ENCODE measurements at regions not wholly inside any gene's neighbourhood (a gene's known extent, or its start where the extent isn't known, plus 50 kb on each side); places are given as distances from the start of the nearest gene placed in this dataset.
"Not testable (repeated sequence)": the region's sequence is repeated elsewhere in the genome, so short reads cannot be mapped to it uniquely, and the experiment has no call there.

DNA sequence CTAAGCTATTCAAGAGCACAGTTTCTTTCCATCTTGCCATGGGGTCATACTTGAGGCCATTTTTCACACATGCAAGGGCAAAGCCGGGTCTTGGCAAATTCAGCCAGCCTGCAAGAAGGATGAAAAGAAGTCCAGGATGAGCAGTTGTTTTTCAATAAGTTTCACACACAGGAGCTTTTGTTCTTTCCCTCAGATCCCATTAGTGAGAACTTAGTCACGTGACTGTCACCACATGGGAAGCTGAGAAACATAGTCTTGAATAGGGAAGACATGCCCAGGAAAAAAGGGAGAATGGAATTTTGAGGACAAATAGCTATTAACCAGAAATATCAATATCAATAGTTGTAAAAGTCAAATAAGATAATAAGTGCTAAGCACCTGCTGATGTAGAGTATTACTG is 137.7 kb downstream of the AHR start:
- CTCF ChIA-PET (ENCODE audit: unreplicated experiment): interaction anchor here (0.5 kb wide), 1 partner anchor 937 kb away, joined by 3 read pairs; no protein-coding TSS in a partner anchor
- no peaks in the 10 kb centered on the region; the same call in 1 of the 2 replicates for H4K20me1 ChIP-seq (ENCODE audit: insufficient read depth, low read length)
- H3K9me3 ChIP-seq (ENCODE audit: low read length): no peaks in the 10 kb centered on the region
- H3K4me3 ChIP-seq (ENCODE audit: low read depth, low read length, poor library complexity, severe bottlenecking): no peak overlapping the region
- BruUV-seq (replicated peaks): no TSS peak
- no peak overlapping the region for H3K4me2 ChIP-seq (ENCODE audit: low read length)
- no peak overlapping the region for H2AFZ ChIP-seq (ENCODE audit: low read length)
- no peak overlapping the region for H3K27ac ChIP-seq (ENCODE audit: low read depth, low read length, poor library complexity, severe bottlenecking)
- TF ChIP-seq EZH2phosphoT487 (IDR thresholded peaks at IDR 0.05; ENCODE audit: borderline replicate concordance, low read depth, low read length): no peak
- TF ChIP-seq, protein P1, sequence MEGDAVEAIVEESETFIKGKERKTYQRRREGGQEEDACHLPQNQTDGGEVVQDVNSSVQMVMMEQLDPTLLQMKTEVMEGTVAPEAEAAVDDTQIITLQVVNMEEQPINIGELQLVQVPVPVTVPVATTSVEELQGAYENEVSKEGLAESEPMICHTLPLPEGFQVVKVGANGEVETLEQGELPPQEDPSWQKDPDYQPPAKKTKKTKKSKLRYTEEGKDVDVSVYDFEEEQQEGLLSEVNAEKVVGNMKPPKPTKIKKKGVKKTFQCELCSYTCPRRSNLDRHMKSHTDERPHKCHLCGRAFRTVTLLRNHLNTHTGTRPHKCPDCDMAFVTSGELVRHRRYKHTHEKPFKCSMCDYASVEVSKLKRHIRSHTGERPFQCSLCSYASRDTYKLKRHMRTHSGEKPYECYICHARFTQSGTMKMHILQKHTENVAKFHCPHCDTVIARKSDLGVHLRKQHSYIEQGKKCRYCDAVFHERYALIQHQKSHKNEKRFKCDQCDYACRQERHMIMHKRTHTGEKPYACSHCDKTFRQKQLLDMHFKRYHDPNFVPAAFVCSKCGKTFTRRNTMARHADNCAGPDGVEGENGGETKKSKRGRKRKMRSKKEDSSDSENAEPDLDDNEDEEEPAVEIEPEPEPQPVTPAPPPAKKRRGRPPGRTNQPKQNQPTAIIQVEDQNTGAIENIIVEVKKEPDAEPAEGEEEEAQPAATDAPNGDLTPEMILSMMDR (conservative IDR thresholded peaks at IDR 0.05; ENCODE audit: low read length): no peak
- no peak for DNase-seq (ENCODE audit: low spot score)
- intact Hi-C loops (cut with micrococcal nuclease; ENCODE audit: unreplicated experiment): no loop called here
- H3K79me2 ChIP-seq (ENCODE audit: insufficient read depth, low read depth, low read length): no peaks in the 10 kb centered on the region
- POLR2A ChIA-PET: interaction anchor here (0.8 kb wide), 1 partner anchor 230 kb away, joined by 3 read pairs; no protein-coding TSS in a partner anchor
- H3K4me1 ChIP-seq (ENCODE audit: insufficient read depth, low read length, poor library complexity, severe bottlenecking): no peaks in the 10 kb centered on the region
- no peaks in the 10 kb centered on the region for H3K9me2 ChIP-seq (ENCODE audit: insufficient read depth, low read length)
- no peaks in the 10 kb centered on the region for H3K36me3 ChIP-seq (ENCODE audit: insufficient read depth, low read length)

DNA sequence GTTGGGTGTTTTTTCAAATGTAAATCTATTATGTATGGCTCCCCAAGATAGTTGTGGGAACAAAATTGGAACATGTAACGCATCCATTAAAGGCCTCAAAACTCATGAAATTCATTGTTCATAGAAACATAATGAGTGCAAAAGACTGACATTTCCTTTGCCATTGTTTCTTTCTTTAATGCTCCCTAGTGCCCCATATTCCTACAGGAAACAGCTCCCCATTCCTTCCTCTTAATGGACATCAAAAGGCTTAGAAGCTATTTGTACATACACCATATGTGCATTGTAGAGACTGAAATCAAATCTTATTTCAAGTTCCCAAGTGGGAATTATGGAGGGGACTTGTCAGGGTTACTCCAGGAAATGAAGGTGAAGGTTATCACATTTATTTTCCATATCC is 139.1 kb downstream of the AHR start:
- Histone ChIP-seq H3K4me3 (ENCODE audit: low read depth, low read length, poor library complexity, severe bottlenecking) (no peak overlapping the region), H3K9me2 (ENCODE audit: insufficient read depth, low read length) (no peaks in the 10 kb centered on the region), H3K4me1 (ENCODE audit: insufficient read depth, low read length, poor library complexity, severe bottlenecking) (no peaks in the 10 kb centered on the region), H4K20me1 (ENCODE audit: insufficient read depth, low read length) (no peaks in the 10 kb centered on the region; the same call in 1 of the 2 replicates), H3K36me3 (ENCODE audit: insufficient read depth, low read length) (no peaks in the 10 kb centered on the region), H3K79me2 (ENCODE audit: insufficient read depth, low read depth, low read length) (no peaks in the 10 kb centered on the region), H3K9me3 (ENCODE audit: low read length) (no peaks in the 10 kb centered on the region), H2AFZ (ENCODE audit: low read length) (no peak overlapping the region), H3K27ac (ENCODE audit: low read depth, low read length, poor library complexity, severe bottlenecking) (no peak overlapping the region), H3K4me2 (ENCODE audit: low read length) (no peak overlapping the region)
- no peak for DNase-seq (ENCODE audit: low spot score)
- POLR2A ChIA-PET: no interaction called here
- no TSS peak for BruUV-seq (replicated peaks)
- TF ChIP-seq, protein P1 (conservative IDR thresholded peaks at IDR 0.05; ENCODE audit: low read length): no peak
- no peak for TF ChIP-seq EZH2phosphoT487 (IDR thresholded peaks at IDR 0.05; ENCODE audit: borderline replicate concordance, low read depth, low read length)
- CTCF ChIA-PET (ENCODE audit: unreplicated experiment): no interaction called here
- intact Hi-C loops (cut with micrococcal nuclease; ENCODE audit: unreplicated experiment): no loop called here

DNA sequence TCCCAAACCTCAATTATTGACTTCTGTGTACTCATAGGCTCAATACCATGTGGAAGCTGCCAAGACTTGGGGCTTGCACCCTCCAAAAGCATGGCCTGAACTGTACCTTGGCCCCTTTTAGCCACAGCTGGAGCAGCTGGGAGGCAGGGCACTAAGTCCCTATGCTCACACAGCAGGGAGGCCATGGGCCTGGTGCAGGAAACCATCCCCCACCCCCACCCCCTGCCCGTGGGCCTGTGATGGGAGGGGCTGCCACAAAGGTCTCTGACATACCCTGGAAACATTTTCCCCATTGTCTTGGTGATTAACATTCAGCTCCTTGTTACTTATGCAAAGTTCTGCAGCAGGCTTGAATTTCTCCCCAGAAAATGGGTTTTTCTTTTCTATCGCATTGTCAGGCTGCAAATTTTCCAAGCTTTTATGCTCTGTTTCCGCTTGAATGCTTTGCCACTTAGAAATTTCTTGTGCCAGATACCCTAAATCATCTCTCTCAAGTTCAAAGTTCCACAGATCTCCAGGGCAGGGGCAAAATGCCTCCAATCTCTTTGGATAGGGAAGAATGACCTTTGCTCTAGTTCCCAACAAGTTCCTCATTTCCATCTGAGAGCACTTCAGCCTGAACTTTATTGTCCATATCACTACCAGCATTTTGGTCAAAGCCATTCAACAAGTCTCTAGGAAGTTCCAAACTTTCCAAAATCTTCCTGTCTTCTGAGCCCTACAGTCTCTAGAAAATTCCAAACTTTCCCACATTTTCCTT is 141.8 kb downstream of the AHR start:
- BruUV-seq (replicated peaks); H3K79me2 ChIP-seq (ENCODE audit: insufficient read depth, low read depth, low read length); CTCF ChIA-PET (ENCODE audit: unreplicated experiment); DNase-seq (ENCODE audit: low spot score); H2AFZ ChIP-seq (ENCODE audit: low read length); H3K9me2 ChIP-seq (ENCODE audit: insufficient read depth, low read length); intact Hi-C loops (cut with micrococcal nuclease; ENCODE audit: unreplicated experiment); POLR2A ChIA-PET; H3K4me1 ChIP-seq (ENCODE audit: insufficient read depth, low read length, poor library complexity, severe bottlenecking); H4K20me1 ChIP-seq (ENCODE audit: insufficient read depth, low read length); H3K9me3 ChIP-seq (ENCODE audit: low read length); H3K4me2 ChIP-seq (ENCODE audit: low read length); H3K36me3 ChIP-seq (ENCODE audit: insufficient read depth, low read length); H3K27ac ChIP-seq (ENCODE audit: low read depth, low read length, poor library complexity, severe bottlenecking); H3K4me3 ChIP-seq (ENCODE audit: low read depth, low read length, poor library complexity, severe bottlenecking): not testable (repeated sequence)

All from OCI-LY7 (cell line).